HL-60 (cell line): ENCODE measurements at regions not wholly inside any gene's neighbourhood (a gene's known extent, or its start where the extent isn't known, plus 50 kb on each side); places are given as distances from the start of the nearest gene placed in this dataset.

ENCODE experiments used
- DNase-seq, 2 experiments: peaks; one replicate each; pipeline ENCODE4 v3.0.0-alpha.2; 2010 to 2020; ENCODE audit warnings: low read depth in 1 of 2, low spot score in 1 of 2
- H3K27ac ChIP-seq: fragments of 250-450 bp; sonication (Bioruptor Pico); replicated peaks from 2 replicates; pipeline ENCODE4 v1.5.1; 2020; ENCODE audit warnings: mild to moderate bottlenecking, moderate library complexity
- H3K27me3 ChIP-seq: fragments of 250-450 bp; sonication (Bioruptor Pico); 2 replicates; pipeline ENCODE4 v1.5.1; 2021; ENCODE audit warnings: mild to moderate bottlenecking, moderate library complexity; ENCODE audit not compliant: insufficient read depth, poor library complexity, severe bottlenecking
- H3K4me3 ChIP-seq: replicated peaks from 2 replicates; pipeline ENCODE4 v1.5.1; 2011; ENCODE audit warnings: mild to moderate bottlenecking, control low read depth, low read length; ENCODE audit not compliant: insufficient read depth
- GABPA ChIP-seq: IDR thresholded peaks from 2 replicates; pipeline ENCODE4 v1.6.1; 2012; ENCODE audit warnings: low read depth
- POLR2AphosphoS5 ChIP-seq: IDR thresholded peaks from 2 replicates; pipeline ENCODE4 v1.6.1; 2012; ENCODE audit warnings: low read depth
- SPI1 ChIP-seq: IDR thresholded peaks from 2 replicates; pipeline ENCODE4 v1.6.1; 2012; ENCODE audit warnings: low read depth, mild to moderate bottlenecking, borderline replicate concordance
- TF ChIP-seq, protein P1 (sequence below): IDR thresholded peaks from 2 replicates; pipeline ENCODE4 v1.6.1; 2012; ENCODE audit warnings: low read depth; ENCODE audit not compliant: insufficient replicate concordance
- TF ChIP-seq, protein P2 (sequence below): IDR thresholded peaks from one replicate; pipeline ENCODE4 v1.5.1; 2011; ENCODE audit warnings: low read length, control low read depth, inconsistent platforms; ENCODE audit not compliant: insufficient read depth

DNA sequence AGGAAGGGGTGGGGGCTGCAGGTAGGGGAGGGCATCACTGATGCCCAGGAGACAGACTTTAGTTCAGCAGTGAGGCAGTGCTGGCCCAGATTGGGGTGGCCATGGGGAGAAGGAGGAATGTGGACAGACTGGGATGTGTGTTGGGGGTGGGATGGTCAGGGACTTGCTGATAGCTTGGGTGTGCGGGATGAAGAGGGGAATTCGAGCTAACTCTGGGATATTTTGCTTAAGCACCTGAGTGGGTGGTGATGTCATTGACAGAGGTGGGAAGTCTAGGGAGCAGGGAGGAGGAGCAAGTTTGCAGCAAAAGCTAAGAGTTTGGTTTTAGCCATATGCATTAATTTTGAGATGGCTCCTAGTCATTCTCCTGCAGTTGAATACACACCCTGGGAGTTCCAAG, 207.5 kb downstream of the RPLP1 start:
- TF ChIP-seq SPI1 (no peak), POLR2AphosphoS5 (no peak), GABPA (no peak)
- TF ChIP-seq, protein P1, sequence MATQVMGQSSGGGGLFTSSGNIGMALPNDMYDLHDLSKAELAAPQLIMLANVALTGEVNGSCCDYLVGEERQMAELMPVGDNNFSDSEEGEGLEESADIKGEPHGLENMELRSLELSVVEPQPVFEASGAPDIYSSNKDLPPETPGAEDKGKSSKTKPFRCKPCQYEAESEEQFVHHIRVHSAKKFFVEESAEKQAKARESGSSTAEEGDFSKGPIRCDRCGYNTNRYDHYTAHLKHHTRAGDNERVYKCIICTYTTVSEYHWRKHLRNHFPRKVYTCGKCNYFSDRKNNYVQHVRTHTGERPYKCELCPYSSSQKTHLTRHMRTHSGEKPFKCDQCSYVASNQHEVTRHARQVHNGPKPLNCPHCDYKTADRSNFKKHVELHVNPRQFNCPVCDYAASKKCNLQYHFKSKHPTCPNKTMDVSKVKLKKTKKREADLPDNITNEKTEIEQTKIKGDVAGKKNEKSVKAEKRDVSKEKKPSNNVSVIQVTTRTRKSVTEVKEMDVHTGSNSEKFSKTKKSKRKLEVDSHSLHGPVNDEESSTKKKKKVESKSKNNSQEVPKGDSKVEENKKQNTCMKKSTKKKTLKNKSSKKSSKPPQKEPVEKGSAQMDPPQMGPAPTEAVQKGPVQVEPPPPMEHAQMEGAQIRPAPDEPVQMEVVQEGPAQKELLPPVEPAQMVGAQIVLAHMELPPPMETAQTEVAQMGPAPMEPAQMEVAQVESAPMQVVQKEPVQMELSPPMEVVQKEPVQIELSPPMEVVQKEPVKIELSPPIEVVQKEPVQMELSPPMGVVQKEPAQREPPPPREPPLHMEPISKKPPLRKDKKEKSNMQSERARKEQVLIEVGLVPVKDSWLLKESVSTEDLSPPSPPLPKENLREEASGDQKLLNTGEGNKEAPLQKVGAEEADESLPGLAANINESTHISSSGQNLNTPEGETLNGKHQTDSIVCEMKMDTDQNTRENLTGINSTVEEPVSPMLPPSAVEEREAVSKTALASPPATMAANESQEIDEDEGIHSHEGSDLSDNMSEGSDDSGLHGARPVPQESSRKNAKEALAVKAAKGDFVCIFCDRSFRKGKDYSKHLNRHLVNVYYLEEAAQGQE = no peak
- TF ChIP-seq, protein P2, sequence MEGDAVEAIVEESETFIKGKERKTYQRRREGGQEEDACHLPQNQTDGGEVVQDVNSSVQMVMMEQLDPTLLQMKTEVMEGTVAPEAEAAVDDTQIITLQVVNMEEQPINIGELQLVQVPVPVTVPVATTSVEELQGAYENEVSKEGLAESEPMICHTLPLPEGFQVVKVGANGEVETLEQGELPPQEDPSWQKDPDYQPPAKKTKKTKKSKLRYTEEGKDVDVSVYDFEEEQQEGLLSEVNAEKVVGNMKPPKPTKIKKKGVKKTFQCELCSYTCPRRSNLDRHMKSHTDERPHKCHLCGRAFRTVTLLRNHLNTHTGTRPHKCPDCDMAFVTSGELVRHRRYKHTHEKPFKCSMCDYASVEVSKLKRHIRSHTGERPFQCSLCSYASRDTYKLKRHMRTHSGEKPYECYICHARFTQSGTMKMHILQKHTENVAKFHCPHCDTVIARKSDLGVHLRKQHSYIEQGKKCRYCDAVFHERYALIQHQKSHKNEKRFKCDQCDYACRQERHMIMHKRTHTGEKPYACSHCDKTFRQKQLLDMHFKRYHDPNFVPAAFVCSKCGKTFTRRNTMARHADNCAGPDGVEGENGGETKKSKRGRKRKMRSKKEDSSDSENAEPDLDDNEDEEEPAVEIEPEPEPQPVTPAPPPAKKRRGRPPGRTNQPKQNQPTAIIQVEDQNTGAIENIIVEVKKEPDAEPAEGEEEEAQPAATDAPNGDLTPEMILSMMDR = no peak
- no peak for DNase-seq

DNA sequence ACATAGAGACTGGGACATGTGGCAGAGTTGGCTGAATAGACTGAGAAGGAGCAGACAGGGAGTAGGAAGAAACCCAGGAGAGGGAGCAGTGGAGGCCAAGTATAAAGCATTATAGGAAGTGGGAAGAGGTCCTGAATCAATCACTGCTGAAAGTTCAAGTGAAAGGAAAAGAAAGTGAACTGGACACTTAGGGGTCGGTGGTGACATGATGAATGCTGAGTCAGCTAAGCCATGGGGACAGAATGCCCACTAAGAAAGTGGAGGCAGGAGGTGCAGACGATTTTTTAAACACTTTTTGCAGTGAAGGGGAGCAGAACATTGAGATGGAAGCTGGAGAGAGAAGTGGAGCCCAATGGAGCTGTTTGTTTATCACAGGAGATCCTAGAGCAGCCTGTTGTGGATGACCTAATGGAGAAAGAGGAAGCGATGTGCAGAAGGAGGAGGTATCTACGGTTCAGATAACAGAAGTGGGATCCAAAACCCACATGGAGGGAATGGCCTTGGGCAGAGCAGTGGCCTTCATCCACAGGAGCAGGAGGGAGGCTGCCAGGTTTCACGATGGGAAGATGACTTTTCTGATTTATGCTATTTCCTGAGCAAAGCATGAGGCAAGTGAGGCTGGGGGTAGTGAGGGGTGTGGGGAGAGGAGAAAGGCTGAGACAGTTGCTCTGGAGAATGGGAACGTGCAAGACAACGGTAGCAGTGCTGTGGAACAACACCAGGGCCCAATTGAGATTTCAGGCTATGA, 208.2 kb downstream of the RPLP1 start:
- TF ChIP-seq SPI1 = peak; percentile 89
- TF ChIP-seq, protein P2 = no peak
- H3K27me3 ChIP-seq = no peaks in the 10 kb centered on the region
- DNase-seq = peak; percentile 44 to 58
- H3K4me3 ChIP-seq = no peak overlapping the region
- no peak overlapping the region for H3K27ac ChIP-seq

More for the DNA sequence above, 207.5 kb downstream of the RPLP1 start:
- H3K4me3 ChIP-seq = no peak overlapping the region
- no peak overlapping the region for H3K27ac ChIP-seq
- H3K27me3 ChIP-seq = no peaks in the 10 kb centered on the region

DNA sequence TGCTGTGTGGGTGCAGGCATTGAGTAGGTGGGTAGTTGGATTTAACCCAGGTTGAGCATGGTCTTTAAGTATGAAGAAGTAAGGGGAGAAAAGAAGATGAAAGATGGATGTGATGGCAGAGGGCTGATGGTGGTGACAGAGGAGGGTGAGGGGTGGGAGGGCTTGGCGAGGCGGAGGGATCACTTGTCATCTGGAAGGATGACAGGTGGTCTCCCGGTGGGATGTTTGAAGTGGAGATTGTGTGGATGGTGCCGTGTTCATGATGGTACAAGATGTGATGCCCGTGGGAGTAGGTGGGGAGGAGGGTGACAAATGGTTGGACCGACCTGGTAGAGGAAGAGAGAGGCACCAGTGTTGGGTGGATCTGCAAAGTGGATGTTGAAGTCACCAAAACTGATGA, 208.8 kb downstream of the RPLP1 start:
- H3K27me3 ChIP-seq = no peaks in the 10 kb centered on the region
- TF ChIP-seq GABPA (no peak), POLR2AphosphoS5 (no peak), SPI1 (no peak)
- TF ChIP-seq, protein P2 = no peak
- TF ChIP-seq, protein P1 = no peak
- no peak for DNase-seq
- H3K4me3 ChIP-seq = no peak overlapping the region
- no peak overlapping the region for H3K27ac ChIP-seq
